ENCODE measurements at regions not wholly inside any gene's neighbourhood (a gene's known extent, or its start where the extent isn't known, plus 50 kb on each side); places are given as distances from the start of the nearest gene placed in this dataset.

DNA sequence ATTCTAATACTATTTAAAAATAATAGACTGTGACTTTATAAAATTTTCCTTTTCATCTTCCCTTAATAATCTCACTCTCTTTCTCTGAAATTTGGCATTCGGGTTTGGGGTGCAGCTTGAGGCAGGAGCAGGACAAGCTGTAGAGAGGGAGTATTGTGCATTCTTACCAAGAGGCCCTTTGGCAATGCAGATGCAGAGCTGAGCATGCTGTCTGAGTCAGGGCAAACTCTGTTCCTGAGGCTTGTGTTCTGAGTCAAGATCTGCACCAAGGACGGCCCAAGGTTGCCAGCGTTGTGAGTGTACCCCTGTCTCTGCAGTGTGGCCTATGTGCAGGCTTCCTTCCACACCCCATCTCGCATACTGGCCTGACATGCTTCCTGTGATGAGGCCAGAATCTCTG lies 343.8 kb upstream of the FRG2C start:
- TF ChIP-seq, protein P1, sequence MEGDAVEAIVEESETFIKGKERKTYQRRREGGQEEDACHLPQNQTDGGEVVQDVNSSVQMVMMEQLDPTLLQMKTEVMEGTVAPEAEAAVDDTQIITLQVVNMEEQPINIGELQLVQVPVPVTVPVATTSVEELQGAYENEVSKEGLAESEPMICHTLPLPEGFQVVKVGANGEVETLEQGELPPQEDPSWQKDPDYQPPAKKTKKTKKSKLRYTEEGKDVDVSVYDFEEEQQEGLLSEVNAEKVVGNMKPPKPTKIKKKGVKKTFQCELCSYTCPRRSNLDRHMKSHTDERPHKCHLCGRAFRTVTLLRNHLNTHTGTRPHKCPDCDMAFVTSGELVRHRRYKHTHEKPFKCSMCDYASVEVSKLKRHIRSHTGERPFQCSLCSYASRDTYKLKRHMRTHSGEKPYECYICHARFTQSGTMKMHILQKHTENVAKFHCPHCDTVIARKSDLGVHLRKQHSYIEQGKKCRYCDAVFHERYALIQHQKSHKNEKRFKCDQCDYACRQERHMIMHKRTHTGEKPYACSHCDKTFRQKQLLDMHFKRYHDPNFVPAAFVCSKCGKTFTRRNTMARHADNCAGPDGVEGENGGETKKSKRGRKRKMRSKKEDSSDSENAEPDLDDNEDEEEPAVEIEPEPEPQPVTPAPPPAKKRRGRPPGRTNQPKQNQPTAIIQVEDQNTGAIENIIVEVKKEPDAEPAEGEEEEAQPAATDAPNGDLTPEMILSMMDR (conservative IDR thresholded peaks at IDR 0.05 in 1 of 2, IDR thresholded peaks at IDR 0.05 in 1 of 2; ENCODE audit: low read depth in 1 of 2, low read length in 2 of 2): no peak
- TF ChIP-seq EZH2 (IDR thresholded peaks at IDR 0.05; ENCODE audit: low read length, missing control alignments): no peak

Data from fibroblast of lung (primary cell).